ENCODE measurements at regions not wholly inside any gene's neighbourhood (a gene's known extent, or its start where the extent isn't known, plus 50 kb on each side); places are given as distances from the start of the nearest gene placed in this dataset.

- no peak for DNase-seq
Measured at GRCh38 chr16:52101246-52101645, 445.7 kb downstream of the TOX3 start.

- no peak for DNase-seq
Measured at GRCh38 chr16:52099382-52099781, 447.6 kb downstream of the TOX3 start.

GRCh38 chr16:52095471-52095870, 451.5 kb downstream of the TOX3 start:
- no peak for DNase-seq

DNA sequence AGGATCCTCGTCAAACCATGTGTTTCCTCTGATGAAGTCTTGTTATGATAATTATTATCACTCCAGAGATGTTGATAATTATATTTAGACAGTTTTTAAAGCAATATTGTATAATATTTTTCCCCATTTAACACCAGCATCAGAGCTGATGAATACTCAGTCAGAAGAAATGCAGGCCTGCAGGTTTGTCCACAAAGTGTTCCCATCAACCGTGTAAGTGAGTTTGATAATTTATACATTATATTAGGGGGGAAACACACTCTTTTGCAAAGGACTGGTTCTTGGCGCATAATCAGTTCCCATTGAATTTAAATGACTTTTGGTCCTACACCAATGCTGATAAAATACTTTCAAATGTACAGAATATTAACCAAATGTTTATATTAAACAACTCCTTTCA, 454.8 kb downstream of the TOX3 start:
- no peak for DNase-seq

GRCh38 chr16:52090080-52090479, 456.9 kb downstream of the TOX3 start:
- DNase-seq, result no peak

GRCh38 chr16:52089476-52089875, 457.5 kb downstream of the TOX3 start:
- no peak for DNase-seq

GRCh38 chr16:52086901-52087300, 460.0 kb downstream of the TOX3 start:
- DNase-seq, result no peak

- DNase-seq, result no peak
Measured at GRCh38 chr16:52078716-52079655, 468.0 kb downstream of the TOX3 start.

GRCh38 chr16:52077607-52078006, 469.3 kb downstream of the TOX3 start:
- no peak for DNase-seq

GRCh38 chr16:52076801-52077201, 470.1 kb downstream of the TOX3 start:
- DNase-seq, result no peak

GRCh38 chr16:52076332-52076731, 470.6 kb downstream of the TOX3 start:
- no peak for DNase-seq

DNA sequence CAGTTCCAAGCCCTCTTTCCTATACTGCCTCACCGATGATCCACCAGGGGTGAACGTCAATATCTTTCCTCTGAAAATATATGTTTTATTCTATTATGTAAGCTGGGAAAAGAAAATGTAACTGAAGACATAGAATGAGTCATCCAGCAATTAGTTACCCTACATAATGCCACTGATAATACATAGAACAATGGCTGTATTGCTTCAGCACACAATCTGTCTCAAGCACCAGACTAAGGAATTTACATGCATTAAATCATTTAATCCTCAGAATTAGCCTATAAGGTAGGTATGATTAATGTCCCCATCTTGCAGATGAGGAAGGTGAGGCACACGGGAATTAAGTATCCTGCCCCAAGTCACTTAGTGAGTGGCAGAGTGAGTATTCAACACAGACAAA, 472.8 kb downstream of the TOX3 start:
- DNase-seq, result no peak

GRCh38 chr16:52073024-52073423, 473.9 kb downstream of the TOX3 start:
- no peak for DNase-seq

DNA sequence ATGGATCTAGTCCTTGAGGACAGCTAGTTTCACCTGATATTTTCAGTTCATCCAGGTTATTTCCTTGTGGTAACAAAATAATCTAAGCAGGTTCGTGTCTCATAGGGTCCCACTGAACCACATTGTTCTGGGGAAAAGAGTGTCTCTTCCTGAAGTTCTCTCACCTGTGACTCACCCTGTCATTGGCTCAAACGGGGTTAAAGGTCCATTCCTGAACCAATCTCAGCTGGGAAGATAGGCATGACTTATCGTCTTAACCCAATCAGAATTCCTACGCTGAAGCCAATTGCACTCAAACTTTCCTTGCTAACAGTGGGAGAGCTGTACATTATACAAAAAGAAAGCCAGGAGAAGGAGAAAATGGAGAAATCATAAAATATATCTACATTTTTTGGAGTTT, 475.8 kb downstream of the TOX3 start:
- no peak for DNase-seq

- no peak for DNase-seq
Measured at GRCh38 chr16:52070341-52071057, 476.4 kb downstream of the TOX3 start.

GRCh38 chr16:52069866-52070265, 477.1 kb downstream of the TOX3 start:
- no peak for DNase-seq

- DNase-seq, result no peak
Measured at GRCh38 chr16:52068447-52069074, 478.4 kb downstream of the TOX3 start.

DNA sequence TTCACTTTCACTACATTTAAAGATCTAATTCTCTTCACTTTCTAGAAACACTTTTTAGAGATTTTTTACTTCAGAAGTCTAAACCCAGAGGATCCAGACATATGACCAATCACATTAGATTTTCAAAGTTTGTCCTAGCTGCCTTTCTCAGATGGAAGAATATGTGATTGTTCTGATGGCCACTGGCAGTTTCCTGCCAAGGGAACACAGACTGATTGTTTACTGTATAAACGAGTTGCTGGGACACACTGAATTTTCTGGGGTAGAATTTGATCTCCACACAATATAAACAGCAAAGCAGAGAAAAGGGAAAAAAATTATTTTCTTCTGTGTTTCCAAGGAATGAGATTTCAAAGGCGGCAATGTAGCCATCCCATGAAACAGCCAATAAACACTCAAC, 480.0 kb downstream of the TOX3 start:
- no peak for DNase-seq

- DNase-seq, result no peak
Measured at GRCh38 chr16:52056259-52056658, 490.7 kb downstream of the TOX3 start.

DNA sequence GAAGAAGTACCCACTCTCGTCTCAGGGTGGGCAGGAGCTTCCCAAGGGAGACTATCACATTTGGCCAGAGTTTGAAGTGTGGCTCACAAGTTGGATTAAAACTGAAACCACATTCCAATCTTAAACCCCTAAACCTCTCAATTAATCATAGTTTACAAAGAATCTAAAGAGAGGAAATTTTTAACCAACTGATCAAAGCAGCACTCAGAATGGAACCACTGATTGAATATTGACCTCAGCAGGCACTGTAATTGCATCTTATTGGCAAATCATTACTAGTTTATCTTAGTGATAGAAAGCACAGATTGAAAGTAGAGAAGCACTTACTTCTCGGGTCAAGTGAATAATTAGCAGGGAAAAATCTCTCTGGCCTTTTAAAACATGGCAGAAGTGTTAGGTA, 491.6 kb downstream of the TOX3 start:
- no peak for DNase-seq

- DNase-seq, result no peak
Measured at GRCh38 chr16:52054326-52054725, 492.6 kb downstream of the TOX3 start.

- DNase-seq, result no peak
Measured at GRCh38 chr16:52052818-52053217, 494.1 kb downstream of the TOX3 start.

DNA sequence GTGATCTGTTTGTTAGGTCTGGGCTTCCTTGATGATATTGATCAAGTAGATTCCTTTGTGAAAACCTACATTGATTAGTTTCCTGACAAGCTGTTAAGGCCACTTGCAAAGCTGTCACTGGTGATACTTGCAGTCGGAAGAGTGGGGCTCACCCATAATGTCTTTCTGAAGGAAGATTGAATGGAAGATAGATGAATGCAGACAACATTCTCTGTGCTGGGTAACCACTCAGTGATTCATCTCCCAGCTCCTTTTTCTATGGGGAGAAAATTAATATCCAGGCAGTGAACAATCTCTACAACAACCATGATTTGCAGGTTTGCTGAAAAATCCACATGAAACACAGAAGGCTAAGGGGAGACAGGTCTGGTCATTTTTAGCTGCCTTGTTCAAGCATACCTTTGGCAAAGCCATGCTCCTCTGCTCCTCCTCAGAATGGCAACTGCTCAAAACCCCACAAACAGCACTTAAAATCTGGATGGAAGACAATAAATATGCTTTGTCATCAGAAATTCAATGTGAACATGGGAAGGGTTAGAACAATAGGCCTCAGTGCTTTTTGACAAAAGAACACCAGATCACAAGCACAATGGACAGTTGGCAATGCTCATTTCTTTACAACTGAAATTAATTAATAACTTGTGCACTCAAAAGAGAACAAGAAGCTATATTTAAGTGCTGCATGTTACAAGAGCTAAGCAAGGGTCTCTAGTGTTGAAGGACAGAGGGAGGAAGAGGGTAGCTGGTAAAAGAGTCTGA, 495.4 kb downstream of the TOX3 start:
- DNase-seq, result no peak
